Heart left ventricle (tissue), 13 donors: ENCODE measurements at regions not wholly inside any gene's neighbourhood (a gene's known extent, or its start where the extent isn't known, plus 50 kb on each side); places are given as distances from the start of the nearest gene placed in this dataset.

ENCODE experiments used
- CTCF ChIP-seq, 12 donors: fragments of 200-600 bp; sonication (generic) in 4 of 12; IDR thresholded peaks; one replicate each; pipeline versions ENCODE4 v1.5.0 to v1.8.0; 2018 to 2022; ENCODE audit warnings: antibody characterized with exemption in 12 of 12, mild to moderate bottlenecking in 5 of 12
- POLR2A ChIP-seq, 2 donors: fragments of 450-650 bp; IDR thresholded peaks; one replicate each; pipeline ENCODE4 v1.6.1; 2017; ENCODE audit warnings: antibody characterized with exemption in 2 of 2, mild to moderate bottlenecking in 2 of 2, moderate library complexity in 2 of 2
- donor health status: ischemic (EF 13 %, LVEDD 7.1; RV severe dilation, severe dysfunction).
- donor health status: DM: no; HTN: yes; CAD: no.
- donor health status: DM: no; HTN: no; CAD: no.
- donor health status: ischemic (EF 25% LVEDD 6.9; RV normal size, moderate dysfunction).
- donor health status: ischemic (EF 25% LVEDD 5.7; RV mildly dilated, moderate dysfunction).
- donor health status: ischemic (EF 35%, LVEDD 5.7; RV mildly dilated, moderate dysfunction).
- donor health status: nonischemic (EF 11% LVEDD 7.7; RV severe dilation, severe dysfunction).
- donor health status: DM: yes; HTN: yes; CAD: no.
- donor health status: PGD.
- donor health status: ischemic (EF 29% LVEDD 5.4; RV normal size, mild dysfunction).
- donor health status: nonischemic (EF 23%, LVEDD 6.1; RV moderate dilation, normal function).

DNA sequence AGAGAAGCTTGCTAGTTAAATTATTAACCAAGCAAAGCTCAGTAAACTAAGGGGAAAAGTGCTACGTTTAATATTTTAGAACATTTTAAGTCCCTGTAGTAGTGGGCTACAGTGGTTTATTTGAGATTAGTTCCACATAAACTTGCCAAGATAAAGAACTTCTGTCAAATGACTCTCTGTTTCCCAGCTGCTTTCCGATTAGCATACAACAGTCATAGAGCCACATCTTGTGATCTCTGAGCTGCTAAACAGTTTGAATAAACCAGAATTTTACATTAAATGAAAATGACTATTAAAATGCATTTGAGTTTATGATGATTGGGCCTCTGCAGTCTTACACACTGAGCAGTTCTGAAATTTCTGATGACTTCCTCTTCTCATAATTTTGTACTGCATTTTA is 568.5 kb downstream of the IQCM start:
- TF ChIP-seq CTCF (IDR thresholded peaks at IDR 0.05) (no peak), POLR2A (IDR thresholded peaks at IDR 0.05) (no peak)
